Omental fat pad (tissue), 3 donors: ENCODE measurements at regions not wholly inside any gene's neighbourhood (a gene's known extent, or its start where the extent isn't known, plus 50 kb on each side); places are given as distances from the start of the nearest gene placed in this dataset.

Experiments used
- ATAC-seq: fragments of 150-250 bp; one replicate; pipeline ENCODE4 v1.9.1; 2016; ENCODE audit warnings: mild to moderate bottlenecking, moderate library complexity; ENCODE audit not compliant: low FRiP score
- DNase-seq: peaks from one replicate; pipeline ENCODE4 v3.0.0-alpha.2; 2019; ENCODE audit warnings: low spot score
- CTCF ChIP-seq, 3 donors: fragments of 450-650 bp; IDR thresholded peaks; one replicate each; pipeline ENCODE4 v1.5.1; 2016 to 2017; ENCODE audit warnings: antibody characterized with exemption in 3 of 3, mild to moderate bottlenecking in 3 of 3, moderate library complexity in 2 of 3

- no peak for ATAC-seq
- no peak for DNase-seq
- no peak for TF ChIP-seq CTCF (IDR thresholded peaks at IDR 0.05)
Measured at GRCh38 chr13:86960876-86961275, 710.3 kb upstream of the SLITRK5 start.

GRCh38 chr13:86974251-86974994 lies 696.7 kb upstream of the SLITRK5 start:
- no peak for DNase-seq
- TF ChIP-seq CTCF (IDR thresholded peaks at IDR 0.05), result no peak
- ATAC-seq, result no peak

GRCh38 chr13:86974995-86975328 lies 696.2 kb upstream of the SLITRK5 start:
- no peak for TF ChIP-seq CTCF (IDR thresholded peaks at IDR 0.05)
- no peak for ATAC-seq
- DNase-seq, result no peak

GRCh38 chr13:86976521-86977324 lies 694.4 kb upstream of the SLITRK5 start:
- no peak for TF ChIP-seq CTCF (IDR thresholded peaks at IDR 0.05)
- ATAC-seq (no peak), DNase-seq (no peak)

GRCh38 chr13:86986448-86986847 lies 684.7 kb upstream of the SLITRK5 start:
- ATAC-seq, result no peak
- TF ChIP-seq CTCF (IDR thresholded peaks at IDR 0.05), result no peak

GRCh38 chr13:86992251-86992650 lies 678.9 kb upstream of the SLITRK5 start:
- no peak for TF ChIP-seq CTCF (IDR thresholded peaks at IDR 0.05)
- no peak for ATAC-seq

More at GRCh38 chr13:86986448-86986847, 684.7 kb upstream of the SLITRK5 start:
- DNase-seq, result no peak

GRCh38 chr13:87003265-87003664 lies 667.9 kb upstream of the SLITRK5 start:
- ATAC-seq, result no peak
- no peak for TF ChIP-seq CTCF (IDR thresholded peaks at IDR 0.05)
- DNase-seq, result no peak

More at GRCh38 chr13:86992251-86992650, 678.9 kb upstream of the SLITRK5 start:
- DNase-seq, result no peak
